ENCODE measurements at regions not wholly inside any gene's neighbourhood (a gene's known extent, or its start where the extent isn't known, plus 50 kb on each side); places are given as distances from the start of the nearest gene placed in this dataset.

DNA sequence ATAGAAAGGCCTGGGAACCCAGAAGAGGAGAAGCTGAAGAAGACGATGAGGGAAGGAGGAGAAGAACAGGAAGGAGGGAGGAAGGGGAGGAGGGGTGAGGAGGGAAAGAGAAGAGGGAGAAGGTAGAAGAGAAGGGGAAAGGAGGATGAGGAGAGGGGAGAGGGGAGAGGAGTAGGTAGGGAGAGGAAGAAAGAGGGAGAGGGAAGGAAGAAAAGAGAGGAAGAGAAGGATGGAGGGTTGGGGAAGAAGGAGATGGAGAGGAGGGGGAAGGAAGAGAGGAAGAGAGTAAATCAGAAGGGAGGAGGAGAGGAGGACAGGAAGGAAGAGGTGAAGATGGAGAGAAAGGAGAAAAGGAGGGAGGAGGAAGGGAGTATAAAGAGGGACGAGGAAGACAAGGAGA, 109.6 kb upstream of the IRX6 start:
- TF ChIP-seq, protein P1, sequence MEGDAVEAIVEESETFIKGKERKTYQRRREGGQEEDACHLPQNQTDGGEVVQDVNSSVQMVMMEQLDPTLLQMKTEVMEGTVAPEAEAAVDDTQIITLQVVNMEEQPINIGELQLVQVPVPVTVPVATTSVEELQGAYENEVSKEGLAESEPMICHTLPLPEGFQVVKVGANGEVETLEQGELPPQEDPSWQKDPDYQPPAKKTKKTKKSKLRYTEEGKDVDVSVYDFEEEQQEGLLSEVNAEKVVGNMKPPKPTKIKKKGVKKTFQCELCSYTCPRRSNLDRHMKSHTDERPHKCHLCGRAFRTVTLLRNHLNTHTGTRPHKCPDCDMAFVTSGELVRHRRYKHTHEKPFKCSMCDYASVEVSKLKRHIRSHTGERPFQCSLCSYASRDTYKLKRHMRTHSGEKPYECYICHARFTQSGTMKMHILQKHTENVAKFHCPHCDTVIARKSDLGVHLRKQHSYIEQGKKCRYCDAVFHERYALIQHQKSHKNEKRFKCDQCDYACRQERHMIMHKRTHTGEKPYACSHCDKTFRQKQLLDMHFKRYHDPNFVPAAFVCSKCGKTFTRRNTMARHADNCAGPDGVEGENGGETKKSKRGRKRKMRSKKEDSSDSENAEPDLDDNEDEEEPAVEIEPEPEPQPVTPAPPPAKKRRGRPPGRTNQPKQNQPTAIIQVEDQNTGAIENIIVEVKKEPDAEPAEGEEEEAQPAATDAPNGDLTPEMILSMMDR (IDR thresholded peaks at IDR 0.05) = no peak
- TF ChIP-seq POLR2A (IDR thresholded peaks at IDR 0.05) (no peak), EP300 (IDR thresholded peaks at IDR 0.05) (no peak)
